Umbilical cord (tissue), 1 donor: ENCODE measurements at regions not wholly inside any gene's neighbourhood (a gene's known extent, or its start where the extent isn't known, plus 50 kb on each side); places are given as distances from the start of the nearest gene placed in this dataset.

Source experiments
- DNase-seq: peaks from one replicate; pipeline ENCODE4 v3.0.0-alpha.2; 2015; ENCODE audit warnings: low spot score

- DNase-seq = no peak
Measured at GRCh38 chr10:28075424-28075823, 76.5 kb upstream of the ODAD2 start.

GRCh38 chr10:28072573-28072972 lies 73.7 kb upstream of the ODAD2 start:
- DNase-seq = no peak

- DNase-seq = no peak
Measured at GRCh38 chr10:28060031-28060607, 61.2 kb upstream of the ODAD2 start.

GRCh38 chr10:28058746-28059145 lies 59.9 kb upstream of the ODAD2 start:
- no peak for DNase-seq

GRCh38 chr10:28054228-28054860 lies 55.5 kb upstream of the ODAD2 start:
- DNase-seq = peak; percentile 83

GRCh38 chr10:28049286-28049685 lies 50.4 kb upstream of the ODAD2 start:
- DNase-seq = no peak
